GM23248 (cell line): ENCODE measurements at regions not wholly inside any gene's neighbourhood (a gene's known extent, or its start where the extent isn't known, plus 50 kb on each side); places are given as distances from the start of the nearest gene placed in this dataset.

ENCODE experiments used
- DNase-seq: peaks from one replicate; pipeline ENCODE4 v3.0.0-alpha.2; 2015
- H2AFZ ChIP-seq: fragments of 200-600 bp; sonication (generic); 2 replicates; pipeline ENCODE4 v1.6.1; 2016; ENCODE audit warnings: antibody characterized with exemption
- H3F3A ChIP-seq: fragments of 200-600 bp; sonication (generic); 2 replicates; pipeline ENCODE4 v1.6.1; 2016; ENCODE audit warnings: mild to moderate bottlenecking, antibody characterized with exemption, mixed run types; ENCODE audit not compliant: insufficient read depth
- H3K27ac ChIP-seq: fragments of 200-600 bp; sonication (generic); 2 replicates; pipeline ENCODE4 v1.5.1; 2016; ENCODE audit warnings: mild to moderate bottlenecking
- H3K27me3 ChIP-seq: fragments of 200-600 bp; sonication (generic); replicated peaks from 2 replicates; pipeline ENCODE4 v1.6.1; 2016; ENCODE audit warnings: mild to moderate bottlenecking; ENCODE audit not compliant: insufficient read depth
- H3K36me3 ChIP-seq: fragments of 200-600 bp; sonication (generic); 2 replicates; pipeline ENCODE4 v1.6.1; 2016; ENCODE audit warnings: low read depth, mild to moderate bottlenecking
- H3K4me1 ChIP-seq: fragments of 200-600 bp; sonication (generic); 2 replicates; pipeline ENCODE4 v1.6.1; 2016; ENCODE audit warnings: mild to moderate bottlenecking; ENCODE audit not compliant: insufficient read depth
- H3K4me2 ChIP-seq: fragments of 200-600 bp; sonication (generic); one replicate; pipeline ENCODE4 v1.6.1; 2016; ENCODE audit warnings: mild to moderate bottlenecking; ENCODE audit not compliant: unreplicated experiment
- H3K4me3 ChIP-seq: fragments of 200-600 bp; sonication (generic); 2 replicates; pipeline ENCODE4 v1.5.1; 2016; ENCODE audit warnings: mild to moderate bottlenecking
- H3K79me2 ChIP-seq: fragments of 200-600 bp; sonication (generic); 2 replicates; pipeline ENCODE4 v1.6.1; 2016; ENCODE audit warnings: mild to moderate bottlenecking; ENCODE audit not compliant: insufficient read depth
- H3K9ac ChIP-seq: fragments of 200-600 bp; sonication (generic); 2 replicates; pipeline ENCODE4 v1.6.1; 2016; ENCODE audit warnings: mild to moderate bottlenecking
- H3K9me2 ChIP-seq: fragments of 200-600 bp; sonication (generic); 2 replicates; pipeline ENCODE4 v1.6.1; 2016; ENCODE audit warnings: mixed run types, mild to moderate bottlenecking, moderate library complexity; ENCODE audit not compliant: insufficient read depth
- H3K9me3 ChIP-seq: fragments of 200-600 bp; sonication (generic); one replicate; pipeline ENCODE4 v1.6.1; 2017; ENCODE audit warnings: low read depth
- H4K20me1 ChIP-seq: fragments of 200-600 bp; sonication (generic); 2 replicates; pipeline ENCODE4 v1.6.0; 2016; ENCODE audit not compliant: insufficient read depth
- EZH2 ChIP-seq: fragments of 200-600 bp; sonication (generic); IDR thresholded peaks from 2 replicates; pipeline ENCODE4 v1.6.1; 2018; ENCODE audit warnings: antibody characterized with exemption, mild to moderate bottlenecking; ENCODE audit not compliant: insufficient read depth, poor library complexity, severe bottlenecking
- EZH2phosphoT487 ChIP-seq: fragments of 200-600 bp; sonication (generic); IDR thresholded peaks from 2 replicates; pipeline ENCODE4 v1.6.1; 2018; ENCODE audit warnings: antibody characterized with exemption, moderate library complexity, mild to moderate bottlenecking, low read depth; ENCODE audit not compliant: insufficient read depth
- WGBS, 2 experiments: methylation state at CpG; one replicate each; pipeline ENCODE4 v1.1.6; 2015 to 2017; ENCODE audit warnings: low lambda C conversion rate in 2 of 2, low coverage in 1 of 2; ENCODE audit errors: missing lambda C conversion rate in 2 of 2; 5-methylcytosine and 5-hydroxymethylcytosine counted together
- in situ Hi-C: fragments of 300-500 bp; cut with MboI; formaldehyde crosslinking; loops from 2 replicates; pipeline ENCODE4 v1.15.0; 2020

DNA sequence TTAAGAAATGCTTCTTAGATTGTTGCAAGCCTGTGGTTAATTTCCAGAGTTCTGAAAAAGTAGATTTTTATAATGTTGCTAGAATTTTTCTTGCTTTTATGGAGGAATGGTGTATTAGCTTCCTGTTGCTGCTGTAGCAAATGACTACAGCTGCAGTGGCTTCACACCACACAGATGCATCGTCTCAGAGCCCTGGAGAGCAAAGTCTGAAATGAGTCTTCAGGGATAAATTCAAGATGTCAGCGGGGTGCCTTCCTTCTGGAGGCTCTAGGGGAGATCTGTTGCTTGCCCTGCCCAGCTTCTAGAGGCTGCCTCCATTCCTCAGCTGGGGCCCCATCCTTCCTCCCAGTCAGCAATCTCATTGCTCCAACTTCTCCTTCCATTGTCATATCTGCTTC, 187.8 kb downstream of the ZNF516 start:
- Histone ChIP-seq H3K9me2 (no peaks in the 10 kb centered on the region), H2AFZ (no peak overlapping the region)
- DNase-seq, result no peak

DNA sequence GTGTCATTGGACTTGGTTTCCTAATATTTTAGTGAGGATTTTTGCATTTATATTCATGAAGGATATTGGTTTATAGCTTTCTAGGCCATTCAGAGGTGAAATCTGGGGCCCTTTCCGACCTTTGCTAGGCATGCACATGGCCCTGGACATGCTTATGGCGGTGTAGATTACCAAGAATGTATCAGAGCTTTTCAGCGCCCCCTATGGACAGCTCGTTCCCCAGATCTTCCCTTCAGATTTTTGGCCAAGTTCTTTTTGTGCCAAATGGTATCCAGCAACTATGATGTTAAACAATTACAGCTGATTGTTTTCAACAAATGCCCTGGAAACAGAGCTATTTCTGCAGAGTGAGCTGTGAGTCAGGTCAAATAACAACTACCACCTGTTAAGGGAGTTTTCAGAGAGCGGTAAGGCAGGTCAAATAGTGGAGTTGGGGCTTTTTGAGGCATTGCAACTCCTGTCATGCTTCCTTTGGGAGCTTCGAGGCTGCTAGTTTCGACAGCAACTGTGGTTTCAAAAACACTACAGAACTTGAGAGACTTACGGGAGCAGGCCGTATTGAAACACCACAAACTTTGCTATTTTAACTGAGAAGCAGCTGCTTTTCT, 188.3 kb downstream of the ZNF516 start:
- Histone ChIP-seq H3F3A (no peaks in the 10 kb centered on the region), H3K4me1 (no peaks in the 10 kb centered on the region), H3K9me2 (no peaks in the 10 kb centered on the region), H3K9ac (no peak overlapping the region), H3K79me2 (no peaks in the 10 kb centered on the region), H3K4me3 (no peak overlapping the region), H3K4me2 (no peak overlapping the region), H3K27me3 (no peaks in the 10 kb centered on the region; the same call in 1 of the 2 replicates), H2AFZ (no peak overlapping the region), H4K20me1 (no peaks in the 10 kb centered on the region), H3K9me3 (no peaks in the 10 kb centered on the region), H3K36me3 (no peaks in the 10 kb centered on the region), H3K27ac (no peak overlapping the region)
- in situ Hi-C loops, result no loop called here
- DNase-seq, result no peak
- WGBS, 2 experiments, result 28 to 30% methylated on average over 9 of the region's 9 CpGs
- no peak for TF ChIP-seq EZH2
- no peak for TF ChIP-seq EZH2phosphoT487

More for the DNA sequence above, 187.8 kb downstream of the ZNF516 start:
- H3K79me2 ChIP-seq, result no peaks in the 10 kb centered on the region
- H3K9me3 ChIP-seq, result no peaks in the 10 kb centered on the region
- H3K27ac ChIP-seq, result no peak overlapping the region
- in situ Hi-C loops, result no loop called here
- no peaks in the 10 kb centered on the region for H3F3A ChIP-seq
- H3K36me3 ChIP-seq, result no peaks in the 10 kb centered on the region
- H3K9ac ChIP-seq, result no peak overlapping the region
- H4K20me1 ChIP-seq, result no peaks in the 10 kb centered on the region
- 9 to 28% methylated on average over 2 of the region's 2 CpGs for WGBS, 2 experiments
- no peak overlapping the region for H3K4me2 ChIP-seq
- no peak overlapping the region for H3K4me3 ChIP-seq
- no peaks in the 10 kb centered on the region; the same call in 1 of the 2 replicates for H3K27me3 ChIP-seq
- H3K4me1 ChIP-seq, result no peaks in the 10 kb centered on the region
- TF ChIP-seq EZH2, result no peak
- no peak for TF ChIP-seq EZH2phosphoT487

DNA sequence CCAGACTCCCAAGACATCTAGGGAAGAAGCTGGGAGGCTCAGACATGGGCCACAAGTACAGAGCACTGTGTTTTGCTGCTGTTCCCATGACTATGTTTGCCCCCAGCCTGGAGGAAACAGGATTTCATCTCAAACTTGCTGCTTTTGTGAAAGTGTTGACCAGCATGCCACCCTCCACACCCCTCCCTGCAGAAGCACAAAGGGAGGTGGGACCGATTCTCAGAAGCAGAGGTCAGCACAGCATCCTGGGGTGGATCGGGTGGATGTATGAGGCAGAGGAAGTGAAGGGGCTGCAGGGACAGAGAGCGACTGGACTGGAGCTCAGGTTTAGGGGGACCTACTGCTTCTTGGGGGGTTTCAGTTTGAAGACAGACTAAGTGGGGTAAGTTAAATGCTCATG, 209.2 kb downstream of the ZNF516 start:
- 38 to 46% methylated on average over 3 of the region's 3 CpGs for WGBS, 2 experiments
- no peak for DNase-seq
- no peaks in the 10 kb centered on the region for H4K20me1 ChIP-seq
- no peak overlapping the region for H3K27ac ChIP-seq
- TF ChIP-seq EZH2 (no peak), EZH2phosphoT487 (no peak)
- H3K9me3 ChIP-seq, result no peaks in the 10 kb centered on the region
- H3K4me1 ChIP-seq, result no peaks in the 10 kb centered on the region
- in situ Hi-C loops, result no loop called here
- no peak overlapping the region for H3K4me2 ChIP-seq
- no peaks in the 10 kb centered on the region for H3K79me2 ChIP-seq
- 0 out of 2 replicates have a peak, but pooled peaks cover 3% of the 10 kb centered on the region for H3K27me3 ChIP-seq
- no peaks in the 10 kb centered on the region for H3K36me3 ChIP-seq
- H3K4me3 ChIP-seq, result no peak overlapping the region
- H3F3A ChIP-seq, result no peaks in the 10 kb centered on the region
- no peaks in the 10 kb centered on the region for H3K9me2 ChIP-seq
- no peak overlapping the region for H2AFZ ChIP-seq
- H3K9ac ChIP-seq, result no peak overlapping the region

DNA sequence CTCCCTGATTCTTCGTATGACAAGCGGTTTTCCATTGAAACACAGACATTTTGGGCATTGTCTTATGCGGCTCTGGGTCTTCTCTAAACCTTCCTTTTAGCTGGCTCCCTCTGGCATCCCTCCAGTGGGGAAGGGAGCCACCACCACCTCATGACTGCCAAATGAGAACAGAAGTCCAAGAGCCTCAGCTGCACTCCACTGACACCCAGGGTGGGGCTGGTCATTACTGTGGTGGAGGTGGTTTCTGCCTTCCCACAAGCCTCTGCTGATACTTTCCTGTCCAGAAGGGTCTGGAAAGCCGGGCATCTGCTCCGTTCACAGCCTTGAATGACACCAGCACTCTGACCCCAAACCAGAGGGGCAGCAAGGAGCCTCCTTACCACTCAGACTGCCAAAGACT, 213.5 kb downstream of the ZNF516 start:
- no peak for TF ChIP-seq EZH2
- no peak for TF ChIP-seq EZH2phosphoT487
- Histone ChIP-seq H3K4me2 (no peak overlapping the region), H3K36me3 (no peaks in the 10 kb centered on the region), H3K9me2 (no peaks in the 10 kb centered on the region), H3K4me3 (no peak overlapping the region), H3K9me3 (no peaks in the 10 kb centered on the region), H3K27me3 (no peaks in the 10 kb centered on the region), H3K9ac (no peak overlapping the region), H2AFZ (no peak overlapping the region), H3K4me1 (no peaks in the 10 kb centered on the region), H3K27ac (no peak overlapping the region), H3F3A (no peaks in the 10 kb centered on the region), H4K20me1 (no peaks in the 10 kb centered on the region), H3K79me2 (no peaks in the 10 kb centered on the region)
- DNase-seq, result no peak
- WGBS, 2 experiments, result 35 to 54% methylated on average over 5 of the region's 5 CpGs
- in situ Hi-C loops, result no loop called here
